Right kidney (tissue), 1 donor: ENCODE measurements at regions not wholly inside any gene's neighbourhood (a gene's known extent, or its start where the extent isn't known, plus 50 kb on each side); places are given as distances from the start of the nearest gene placed in this dataset.
"Not testable (repeated sequence)": the region's sequence is repeated elsewhere in the genome, so short reads cannot be mapped to it uniquely, and the experiment has no call there.

ENCODE experiments used
- DNase-seq: peaks from one replicate; pipeline ENCODE4 v3.0.0-alpha.2; 2016

- no peak for DNase-seq
Observed at GRCh38 chr6:167547751-167548150, 222.9 kb downstream of the TTLL2 start.

GRCh38 chr6:167548451-167548850, 223.6 kb downstream of the TTLL2 start:
- DNase-seq, result no peak

GRCh38 chr6:167549213-167549612, 224.3 kb downstream of the TTLL2 start:
- DNase-seq, result no peak

GRCh38 chr6:167550941-167551627, 226.2 kb downstream of the TTLL2 start:
- DNase-seq, result no peak

- no peak for DNase-seq
Observed at GRCh38 chr6:167551628-167552257, 226.9 kb downstream of the TTLL2 start.

- DNase-seq, result no peak
Observed at GRCh38 chr6:167552258-167552630, 227.4 kb downstream of the TTLL2 start.

GRCh38 chr6:167552961-167553735, 228.3 kb downstream of the TTLL2 start:
- no peak for DNase-seq

- no peak for DNase-seq
Observed at GRCh38 chr6:167553736-167554119, 228.8 kb downstream of the TTLL2 start.

GRCh38 chr6:167554854-167555253, 230.0 kb downstream of the TTLL2 start:
- no peak for DNase-seq

- DNase-seq, result no peak
Observed at GRCh38 chr6:167555836-167556235, 230.9 kb downstream of the TTLL2 start.

GRCh38 chr6:167557675-167558074, 232.8 kb downstream of the TTLL2 start:
- no peak for DNase-seq

- no peak for DNase-seq
Observed at GRCh38 chr6:167558246-167559177, 233.6 kb downstream of the TTLL2 start.

GRCh38 chr6:167559675-167560479, 235.0 kb downstream of the TTLL2 start:
- no peak for DNase-seq

GRCh38 chr6:167560673-167561569, 236.0 kb downstream of the TTLL2 start:
- DNase-seq, result no peak

GRCh38 chr6:167562862-167563261, 238.0 kb downstream of the TTLL2 start:
- DNase-seq, result not testable (repeated sequence)

- no peak for DNase-seq
Observed at GRCh38 chr6:167564416-167565250, 239.7 kb downstream of the TTLL2 start.

GRCh38 chr6:167565388-167565787, 240.5 kb downstream of the TTLL2 start:
- no peak for DNase-seq

GRCh38 chr6:167565884-167566599, 241.2 kb downstream of the TTLL2 start:
- DNase-seq, result peak; percentile 71

- DNase-seq, result no peak
Observed at GRCh38 chr6:167566711-167567141, 241.8 kb downstream of the TTLL2 start.
